Hematopoietic multipotent progenitor cell treated with erythropoietin and hydrocortisone succinate and interleukin-3 and kit ligand, for 6 days (in vitro differentiated cells): ENCODE measurements at regions not wholly inside any gene's neighbourhood (a gene's known extent, or its start where the extent isn't known, plus 50 kb on each side); places are given as distances from the start of the nearest gene placed in this dataset.

ENCODE experiments used
- DNase-seq: peaks from one replicate; pipeline ENCODE4 v3.0.0-alpha.2; 2015

GRCh38 chr18:2459886-2460285 lies 111.4 kb downstream of the METTL4 start:
- no peak for DNase-seq

DNA sequence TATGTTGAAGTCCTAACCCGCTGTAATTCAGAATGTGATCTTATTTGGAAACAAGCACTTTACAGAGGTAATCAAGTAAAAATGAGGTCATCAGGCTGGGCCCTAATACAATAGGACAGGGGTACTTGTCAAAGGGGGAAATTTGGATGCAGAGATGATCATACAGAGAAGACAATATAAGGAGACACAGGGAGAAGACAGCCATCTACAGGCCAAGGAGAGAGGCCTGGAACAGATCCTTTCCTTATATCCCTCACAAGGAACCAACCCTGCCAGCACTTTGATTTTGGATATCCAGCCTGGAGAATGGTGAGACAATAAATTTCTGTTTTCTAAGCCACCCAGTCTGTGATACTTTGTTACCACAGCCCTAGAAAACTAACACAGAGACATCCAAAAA lies 104.3 kb downstream of the METTL4 start:
- DNase-seq = no peak

DNA sequence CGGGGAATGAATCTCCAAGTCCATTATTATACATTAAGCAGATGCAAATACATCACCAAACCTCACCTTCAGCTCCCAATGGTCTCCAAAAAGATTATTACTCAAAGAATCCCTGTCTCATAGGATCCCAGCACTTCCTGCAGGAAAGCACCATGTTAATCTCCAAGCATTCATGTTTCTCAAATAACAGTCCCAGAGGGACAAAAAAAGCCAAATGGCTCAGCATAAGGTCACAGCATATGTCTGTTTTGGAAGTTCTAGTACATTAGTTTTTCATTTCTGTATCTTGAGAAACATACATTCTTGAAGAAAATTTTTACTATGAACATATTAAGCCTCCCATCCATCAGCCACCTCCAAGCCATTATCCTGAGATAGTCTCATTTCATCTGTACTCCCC lies 103.3 kb downstream of the METTL4 start:
- no peak for DNase-seq

DNA sequence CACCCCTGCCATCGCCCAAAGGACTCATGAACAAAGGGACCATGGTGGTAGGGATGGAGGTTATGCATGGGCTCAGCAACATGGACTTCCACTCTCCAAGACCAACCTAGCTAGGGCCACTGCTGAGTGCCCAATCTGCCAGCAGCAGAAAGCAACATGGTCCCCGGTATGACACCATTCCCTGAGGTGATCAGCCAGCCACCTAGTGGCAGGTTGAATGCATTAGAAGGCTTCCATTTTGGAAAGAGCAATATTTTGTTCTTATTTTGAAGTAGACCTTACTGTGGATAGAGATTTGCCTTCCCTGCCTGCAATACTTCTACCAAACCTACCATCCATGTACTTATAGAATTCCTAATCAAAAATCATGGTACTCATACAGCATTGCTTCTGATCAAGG lies 99.8 kb downstream of the METTL4 start:
- peak; percentile 31 for DNase-seq

DNA sequence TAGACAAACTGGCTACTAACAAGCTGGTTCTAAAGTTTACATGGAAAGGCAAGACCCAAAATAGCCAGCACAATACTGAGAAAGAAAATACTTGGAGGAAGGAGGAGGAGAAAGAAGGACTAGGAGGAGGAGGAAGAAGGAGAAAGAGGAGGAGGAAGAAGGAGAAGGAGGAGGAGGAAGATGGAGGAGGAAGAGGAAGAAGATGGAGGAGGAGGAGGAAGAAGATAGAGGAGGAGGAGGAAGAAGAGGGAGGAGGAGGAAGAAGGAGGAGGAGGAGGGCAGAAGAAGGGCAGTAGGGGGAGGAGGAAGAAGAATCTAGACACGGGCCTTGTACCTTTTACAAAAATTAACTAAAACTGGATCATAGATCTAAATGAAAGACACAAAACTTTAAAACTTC lies 92.6 kb downstream of the METTL4 start:
- DNase-seq = no peak

GRCh38 chr18:2480536-2480935 lies 90.8 kb downstream of the METTL4 start:
- DNase-seq = no peak

DNA sequence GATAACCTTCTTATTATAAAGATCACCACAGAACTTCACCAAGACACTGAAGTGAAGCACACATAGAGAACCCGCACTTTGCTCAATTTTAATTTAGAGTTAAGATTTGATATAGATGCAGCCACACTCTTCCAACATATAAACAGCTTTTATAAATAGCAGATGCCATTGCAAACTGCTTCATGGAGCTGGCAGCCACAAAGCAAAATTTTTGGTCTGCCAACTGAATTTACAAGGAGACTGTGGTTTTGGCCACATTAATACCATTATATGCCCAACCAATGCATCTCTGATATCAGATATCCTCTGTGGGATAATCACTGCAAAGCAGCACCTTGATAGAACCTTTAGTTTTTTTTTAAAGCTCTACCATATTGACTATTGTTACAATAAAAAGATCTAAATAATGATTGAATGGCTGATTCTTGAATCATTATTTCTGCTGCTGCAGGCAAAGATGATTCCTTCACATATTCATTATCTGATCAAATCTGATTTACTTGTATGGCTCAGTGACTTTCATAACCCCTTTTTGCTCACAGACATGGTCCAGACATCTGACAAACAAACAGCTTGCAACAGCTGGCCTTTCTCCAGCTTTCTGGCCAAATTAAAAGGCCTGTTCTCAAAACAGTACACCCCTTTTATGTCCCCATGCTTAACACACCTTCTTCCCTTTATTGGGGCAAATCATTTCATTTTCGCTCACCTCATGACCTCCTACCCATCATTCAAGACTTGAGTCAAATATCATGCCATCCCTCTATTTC lies 88.4 kb downstream of the METTL4 start:
- DNase-seq = no peak

DNA sequence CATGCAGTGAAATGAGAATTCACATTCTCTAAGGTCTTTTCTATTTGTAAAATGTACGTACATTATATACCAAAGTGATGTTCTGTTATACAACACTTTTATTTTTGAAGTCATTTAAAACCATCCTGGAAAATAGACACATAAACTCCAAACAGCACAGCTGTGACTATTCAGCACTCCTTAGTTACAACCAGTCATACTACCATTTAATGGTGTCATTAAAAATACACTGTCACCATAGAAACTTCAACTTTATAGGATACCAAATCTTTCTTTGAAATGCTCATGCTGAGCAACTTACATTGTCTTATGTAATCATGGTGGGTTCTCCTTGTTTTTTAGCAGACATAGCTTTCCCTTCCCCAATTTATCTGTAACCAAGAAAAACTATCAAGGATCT lies 85.3 kb downstream of the METTL4 start:
- no peak for DNase-seq

GRCh38 chr18:2486426-2486825 lies 84.9 kb downstream of the METTL4 start:
- no peak for DNase-seq
